H1 (cell line): ENCODE measurements at regions not wholly inside any gene's neighbourhood (a gene's known extent, or its start where the extent isn't known, plus 50 kb on each side); places are given as distances from the start of the nearest gene placed in this dataset.

Experiments used
- CTCF ChIA-PET: fragments of 300-600 bp; sonication (Branson Sonifier 250); formaldehyde crosslinking; loops from one replicate; lab custom pipeline; 2021; ENCODE audit not compliant: partially characterized antibody; lab: Charles Lee
- POLR2A ChIA-PET: fragments of 300-600 bp; sonication (Branson Sonifier 250); formaldehyde crosslinking; loops from one replicate; lab custom pipeline; 2021; ENCODE audit warnings: inconsistent platforms; ENCODE audit not compliant: partially characterized antibody; lab: Charles Lee
- DNase-seq, 2 experiments: peaks; one replicate each; pipeline versions ENCODE4 v3.0.0 to v3.0.0-alpha.2; 2010 to 2022; ENCODE audit warnings: low spot score in 2 of 2, low read depth in 1 of 2, mixed read lengths in 1 of 2
- FAIRE-seq: peaks from 2 replicates; lab custom pipeline; 2011; peaks lifted over from hg19 to GRCh38; lab: Jason Lieb, UNC
- H2AFZ ChIP-seq: 2 replicates; pipeline ENCODE4 v1.8.1; 2012; ENCODE audit warnings: low read length, inconsistent platforms
- H2AK5ac ChIP-seq: 2 replicates; pipeline ENCODE4 v1.6.1; 2013; ENCODE audit warnings: low read depth, low read length
- H2BK120ac ChIP-seq: replicated peaks from 2 replicates; pipeline ENCODE3; 2013; ENCODE audit warnings: low read depth, low read length, inconsistent platforms
- H2BK12ac ChIP-seq: 2 replicates; pipeline ENCODE4 v1.6.1; 2013; ENCODE audit warnings: low read depth, low read length
- H2BK15ac ChIP-seq: 2 replicates; pipeline ENCODE4 v1.6.1; 2013; ENCODE audit warnings: low read length
- H2BK20ac ChIP-seq: 2 replicates; pipeline ENCODE4 v1.6.1; 2013; ENCODE audit warnings: low read length
- H2BK5ac ChIP-seq: 2 replicates; pipeline ENCODE4 v1.6.1; 2013; ENCODE audit warnings: low read depth, low read length
- H3K14ac ChIP-seq: 2 replicates; pipeline ENCODE4 v1.6.1; 2013; ENCODE audit warnings: inconsistent platforms; ENCODE audit not compliant: insufficient read length
- H3K18ac ChIP-seq: 2 replicates; pipeline ENCODE4 v1.6.1; 2013; ENCODE audit warnings: low read length; ENCODE audit errors: extremely low read depth
- H3K23ac ChIP-seq: 2 replicates; pipeline ENCODE4 v1.6.1; 2013; ENCODE audit warnings: inconsistent platforms; ENCODE audit not compliant: insufficient read length
- H3K23me2 ChIP-seq: 2 replicates; pipeline ENCODE4 v1.6.1; 2013; ENCODE audit warnings: low read depth, low read length
- H3K27ac ChIP-seq: 2 replicates; pipeline ENCODE4 v1.6.1; 2011; ENCODE audit warnings: low read depth, low read length, inconsistent platforms
- H3K27me3 ChIP-seq, 4 experiments: replicated peaks in 1 of 4; 1 replicate in 1 of 4; 2 replicates in 3 of 4; pipeline versions ENCODE4 v1.6.1 to v1.8.1; 2011 to 2013; ENCODE audit warnings: low read length in 3 of 4, mild to moderate bottlenecking in 3 of 4, inconsistent platforms in 2 of 4, mixed read lengths in 2 of 4, moderate library complexity in 1 of 4; ENCODE audit not compliant: control insufficient read depth in 3 of 4, insufficient read depth in 3 of 4; ENCODE audit errors: extremely low read depth in 1 of 4
- H3K36me3 ChIP-seq, 4 experiments: 2 replicates each; pipeline versions ENCODE4 v1.6.1 to v1.8.1; 2011 to 2013; ENCODE audit warnings: mild to moderate bottlenecking in 4 of 4, low read length in 3 of 4, moderate library complexity in 2 of 4, control low read depth in 1 of 4, inconsistent platforms in 1 of 4; ENCODE audit not compliant: insufficient read depth in 4 of 4, control insufficient read depth in 2 of 4
- H3K4ac ChIP-seq: replicated peaks from 2 replicates; pipeline ENCODE3; 2013; ENCODE audit warnings: low read length, low read depth, mixed read lengths, inconsistent platforms; ENCODE audit not compliant: insufficient read length
- H3K4me1 ChIP-seq, 4 experiments: replicated peaks in 1 of 4; 1 replicate in 1 of 4; 2 replicates in 3 of 4; pipeline versions ENCODE4 v1.6.1 to v1.8.1; 2011 to 2013; ENCODE audit warnings: low read length in 3 of 4, inconsistent platforms in 2 of 4, mixed read lengths in 1 of 4; ENCODE audit not compliant: insufficient read depth in 4 of 4, control insufficient read depth in 3 of 4
- H3K4me2 ChIP-seq, 2 experiments: 2 replicates each; pipeline versions ENCODE4 v1.6.1 to v1.8.1; 2011 to 2013; ENCODE audit warnings: low read depth in 2 of 2, low read length in 2 of 2, control low read depth in 1 of 2, inconsistent platforms in 1 of 2, mild to moderate bottlenecking in 1 of 2; ENCODE audit not compliant: insufficient read depth in 1 of 2
- H3K4me3 ChIP-seq, 4 experiments: fragments of 200-600, 300-600 bp in 1 of 4; sonication (generic), shearing (Covaris generic), sonication (Bioruptor Twin) in 1 of 4; 2 replicates each; pipeline versions ENCODE4 v1.5.1 to v1.8.1; 2011 to 2016; ENCODE audit warnings: low read length in 4 of 4, low read depth in 3 of 4, control low read depth in 2 of 4, inconsistent platforms in 2 of 4, mild to moderate bottlenecking in 2 of 4, mixed read lengths in 1 of 4, moderate library complexity in 1 of 4; ENCODE audit not compliant: insufficient read depth in 2 of 4; ENCODE audit errors: extremely low read depth in 1 of 4
- H3K56ac ChIP-seq: replicated peaks from 2 replicates; pipeline ENCODE3; 2013; ENCODE audit warnings: low read depth, mild to moderate bottlenecking, mixed read lengths, low read length, inconsistent platforms; ENCODE audit not compliant: insufficient read length
- H3K79me1 ChIP-seq: 2 replicates; pipeline ENCODE4 v1.6.1; 2013; ENCODE audit warnings: low read depth, low read length, control low read depth
- H3K79me2 ChIP-seq, 2 experiments: 2 replicates each; pipeline versions ENCODE4 v1.6.1 to v1.8.1; 2012 to 2013; ENCODE audit warnings: low read length in 2 of 2, mild to moderate bottlenecking in 2 of 2, inconsistent platforms in 1 of 2; ENCODE audit not compliant: insufficient read depth in 2 of 2, control insufficient read depth in 1 of 2
- H3K9ac ChIP-seq, 4 experiments: replicated peaks in 1 of 4; 1 replicate in 1 of 4; 2 replicates in 3 of 4; pipeline versions ENCODE4 v1.6.1 to v1.8.1; 2011 to 2013; ENCODE audit warnings: low read depth in 3 of 4, low read length in 3 of 4, control low read depth in 2 of 4, mild to moderate bottlenecking in 2 of 4, moderate library complexity in 2 of 4, inconsistent platforms in 1 of 4; ENCODE audit errors: extremely low read depth in 1 of 4
- H3K9me3 ChIP-seq, 2 experiments: 2 replicates each; pipeline versions ENCODE4 v1.6.1 to v1.8.1; 2012 to 2013; ENCODE audit warnings: mild to moderate bottlenecking in 2 of 2, moderate library complexity in 2 of 2, control low read depth in 1 of 2, inconsistent platforms in 1 of 2, low read depth in 1 of 2, low read length in 1 of 2, mixed read lengths in 1 of 2; ENCODE audit not compliant: insufficient read depth in 2 of 2
- H4K20me1 ChIP-seq, 2 experiments: replicated peaks in 1 of 2; 2 replicates each; pipeline versions ENCODE3 to v1.8.1; 2011 to 2013; ENCODE audit warnings: inconsistent platforms in 2 of 2, low read length in 2 of 2, mild to moderate bottlenecking in 1 of 2; ENCODE audit not compliant: insufficient read depth in 2 of 2, control insufficient read depth in 1 of 2
- H4K5ac ChIP-seq: 2 replicates; pipeline ENCODE4 v1.6.1; 2013; ENCODE audit warnings: low read length, low read depth, mixed read lengths, inconsistent platforms; ENCODE audit not compliant: insufficient read length
- H4K8ac ChIP-seq: 2 replicates; pipeline ENCODE4 v1.8.0; 2013; ENCODE audit warnings: mild to moderate bottlenecking, moderate library complexity, low read length, inconsistent platforms; ENCODE audit not compliant: insufficient read depth; ENCODE audit errors: extremely low read depth
- H4K91ac ChIP-seq: replicated peaks from 2 replicates; pipeline ENCODE3; 2013; ENCODE audit warnings: low read length, mixed read lengths, inconsistent platforms; ENCODE audit not compliant: insufficient read length
- ASH2L ChIP-seq: fragments of 200-600, 300-600 bp; sonication (generic); IDR thresholded peaks from one replicate; pipeline ENCODE4 v1.7.1; 2017; ENCODE audit warnings: low read length
- ATF3 ChIP-seq: IDR thresholded peaks from 2 replicates; pipeline ENCODE4 v1.6.1; 2011; ENCODE audit warnings: low read depth, mild to moderate bottlenecking, low read length; ENCODE audit not compliant: insufficient read depth
- CEBPB ChIP-seq: IDR thresholded peaks from 2 replicates; pipeline ENCODE4 v1.6.1; 2012; ENCODE audit warnings: low read depth, low read length
- FOSL1 ChIP-seq: IDR thresholded peaks from 2 replicates; pipeline ENCODE4 v1.6.1; 2011; ENCODE audit warnings: mild to moderate bottlenecking, low read depth, low read length, moderate library complexity; ENCODE audit not compliant: insufficient read depth
- GTF2F1 ChIP-seq: IDR thresholded peaks from 2 replicates; pipeline ENCODE4 v1.6.1; 2012; ENCODE audit warnings: low read depth, low read length, improper control_type of control experiment, borderline replicate concordance
- HDAC6 ChIP-seq: IDR thresholded peaks from one replicate; pipeline ENCODE4 v1.7.1; 2012; ENCODE audit warnings: low read depth, mild to moderate bottlenecking, inconsistent platforms, low read length, moderate library complexity
- JUN ChIP-seq: IDR thresholded peaks from 2 replicates; pipeline ENCODE4 v1.6.1; 2011; ENCODE audit warnings: low read depth, mild to moderate bottlenecking, improper control_type of control experiment, low read length
- MAFK ChIP-seq: IDR thresholded peaks from 2 replicates; pipeline ENCODE4 v1.6.1; 2012; ENCODE audit warnings: low read depth, mild to moderate bottlenecking, improper control_type of control experiment, low read length
- POLR2A ChIP-seq, 2 experiments: IDR thresholded peaks; 1 replicate in 1 of 2; 2 replicates in 1 of 2; pipeline ENCODE4 v1.6.1; 2011; ENCODE audit warnings: low read depth in 2 of 2, low read length in 2 of 2, mild to moderate bottlenecking in 2 of 2; ENCODE audit errors: control extremely low read depth in 1 of 2
- POLR2AphosphoS5 ChIP-seq: IDR thresholded peaks from 2 replicates; pipeline ENCODE4 v1.6.1; 2011; ENCODE audit warnings: low read depth, low read length
- POU5F1 ChIP-seq: IDR thresholded peaks from 2 replicates; pipeline ENCODE4 v1.6.1; 2011; ENCODE audit warnings: low read depth, mild to moderate bottlenecking, low read length, moderate library complexity
- RAD21 ChIP-seq, 2 experiments: IDR thresholded peaks in 1 of 2; conservative IDR thresholded peaks in 1 of 2; 2 replicates each; pipeline ENCODE4 v1.6.1; 2011; ENCODE audit warnings: low read depth in 2 of 2, low read length in 2 of 2, improper control_type of control experiment in 1 of 2, inconsistent platforms in 1 of 2, mild to moderate bottlenecking in 1 of 2, moderate library complexity in 1 of 2
- SP2 ChIP-seq: IDR thresholded peaks from 2 replicates; pipeline ENCODE4 v1.6.1; 2012; ENCODE audit warnings: mild to moderate bottlenecking, low read length, inconsistent platforms
- SP4 ChIP-seq: IDR thresholded peaks from 2 replicates; pipeline ENCODE4 v1.6.1; 2012; ENCODE audit warnings: low read length, inconsistent platforms
- YY1 ChIP-seq: IDR thresholded peaks from 2 replicates; pipeline ENCODE4 v1.6.1; 2011; ENCODE audit warnings: low read depth, mild to moderate bottlenecking, low read length
- ZNF274 ChIP-seq: IDR thresholded peaks from 2 replicates; pipeline ENCODE4 v1.7.0; 2012; ENCODE audit warnings: low read length, borderline replicate concordance; ENCODE audit errors: extremely low read depth
- WGBS, 2 experiments: shearing (Covaris generic) in 1 of 2; methylation state at CpG; one replicate each; pipeline versions ENCODE4 v1.1.6 to v1.1.7; 2013 to 2015; ENCODE audit warnings: low lambda C conversion rate in 2 of 2, mixed read lengths in 2 of 2, inconsistent platforms in 1 of 2, low coverage in 1 of 2, missing lambda C conversion rate in 1 of 2; ENCODE audit not compliant: insufficient replicate concordance in 2 of 2, insufficient coverage in 1 of 2, insufficient read length in 1 of 2; ENCODE audit errors: extremely low coverage in 1 of 2, missing lambda C conversion rate in 1 of 2; 5-methylcytosine and 5-hydroxymethylcytosine counted together

GRCh38 chr12:90335566-90335965, 619.4 kb downstream of the CCER1 start:
- no peak overlapping the region for H4K5ac ChIP-seq
- WGBS, 2 experiments: 88% methylated on average over 1 of the region's 1 CpG; no CpG with 5 or more reads in 1 of the 2 experiments
- H4K8ac ChIP-seq: no peak overlapping the region
- H2BK120ac ChIP-seq: no peak overlapping the region
- no peaks in the 10 kb centered on the region for H3K9me3 ChIP-seq
- no peak overlapping the region for H3K4ac ChIP-seq
- H2BK12ac ChIP-seq: no peak overlapping the region
- H3K79me1 ChIP-seq: no peaks in the 10 kb centered on the region
- H3K14ac ChIP-seq: no peak overlapping the region
- H3K4me1 ChIP-seq: peaks cover 0 to 9% (median 2%) of the 10 kb centered on the region in 4 experiments; a peak in 2 of 7 replicates
- no peak overlapping the region for H4K91ac ChIP-seq
- H2BK20ac ChIP-seq: no peak overlapping the region
- peaks cover 0 to 4% (median under 1%) of the 10 kb centered on the region in 4 experiments; a peak in 2 of 7 replicates for H3K27me3 ChIP-seq
- no peak overlapping the region for H3K27ac ChIP-seq
- H3K9ac ChIP-seq: no peak overlapping the region
- H3K36me3 ChIP-seq: no peaks in the 10 kb centered on the region
- no peak overlapping the region for H2AFZ ChIP-seq
- ChIA-PET POLR2A (no interaction called here), CTCF (no interaction called here)
- no peaks in the 10 kb centered on the region for H4K20me1 ChIP-seq
- H3K56ac ChIP-seq: no peak overlapping the region
- FAIRE-seq: no peak
- no peak overlapping the region for H2AK5ac ChIP-seq
- H3K4me3 ChIP-seq: no peak overlapping the region
- H3K23me2 ChIP-seq: no peaks in the 10 kb centered on the region; the same call in 1 of the 2 replicates
- DNase-seq: no peak
- no peak overlapping the region for H2BK5ac ChIP-seq
- H3K18ac ChIP-seq: no peak overlapping the region
- H3K4me2 ChIP-seq: no peak overlapping the region
- no peaks in the 10 kb centered on the region for H3K79me2 ChIP-seq
- no peak overlapping the region for H3K23ac ChIP-seq
- H2BK15ac ChIP-seq: no peak overlapping the region
- TF ChIP-seq ASH2L (no peak), FOSL1 (no peak), CEBPB (no peak), POLR2A (IDR thresholded peaks at IDR 0.05; ENCODE audit: control extremely low read depth in 1 of 2, low read depth in 2 of 2, low read length in 2 of 2) (no peak), SP2 (no peak), RAD21 (IDR thresholded peaks at IDR 0.05 in 1 of 2, conservative IDR thresholded peaks at IDR 0.05 in 1 of 2; ENCODE audit: low read depth in 2 of 2, low read length in 2 of 2) (no peak), JUN (no peak), SP4 (no peak), GTF2F1 (no peak), POLR2AphosphoS5 (no peak), ZNF274 (no peak), ATF3 (no peak), YY1 (no peak), MAFK (no peak), POU5F1 (no peak), HDAC6 (no peak)
